GM18951 (cell line): ENCODE measurements at regions not wholly inside any gene's neighbourhood (a gene's known extent, or its start where the extent isn't known, plus 50 kb on each side); places are given as distances from the start of the nearest gene placed in this dataset.
"Not testable (repeated sequence)": the region's sequence is repeated elsewhere in the genome, so short reads cannot be mapped to it uniquely, and the experiment has no call there.

Experiments
- POLR2A ChIP-seq: IDR thresholded peaks from 4 replicates; pipeline ENCODE4 v1.6.1; 2011; ENCODE audit warnings: mild to moderate bottlenecking; ENCODE audit not compliant: insufficient read length, insufficient read depth; ENCODE audit errors: extremely low read depth
- in situ Hi-C: fragments of 300-500 bp; cut with MboI; formaldehyde crosslinking; loops from one replicate; pipeline ENCODE4 v1.12.0; 2022; ENCODE audit warnings: low sequenced_read_pairs, mixed read lengths, inconsistent platforms; ENCODE audit not compliant: unreplicated experiment

- in situ Hi-C loops: no loop called here
Observed at GRCh38 chr2:194079989-194080388, 1577.0 kb upstream of the SLC39A10 start.

GRCh38 chr2:194077366-194077765 lies 1579.7 kb upstream of the SLC39A10 start:
- no peak for TF ChIP-seq POLR2A
- in situ Hi-C loops: no loop called here

More at GRCh38 chr2:194079989-194080388, 1577.0 kb upstream of the SLC39A10 start:
- TF ChIP-seq POLR2A: no peak

GRCh38 chr2:194062401-194062800 lies 1594.6 kb upstream of the SLC39A10 start:
- TF ChIP-seq POLR2A: no peak
- in situ Hi-C loops: no loop called here

GRCh38 chr2:194060269-194060668 lies 1596.8 kb upstream of the SLC39A10 start:
- no peak for TF ChIP-seq POLR2A
- in situ Hi-C loops: no loop called here

- no peak for TF ChIP-seq POLR2A
- in situ Hi-C loops: no loop called here
Observed at GRCh38 chr2:194054313-194054712, 1602.7 kb upstream of the SLC39A10 start.

- TF ChIP-seq POLR2A: no peak
- in situ Hi-C loops: no loop called here
Observed at GRCh38 chr2:194044321-194044720, 1612.7 kb upstream of the SLC39A10 start.

- in situ Hi-C loops: not testable (repeated sequence)
Observed at GRCh38 chr2:194021130-194021529, 1635.9 kb upstream of the SLC39A10 start.

- in situ Hi-C loops: no loop called here
- no peak for TF ChIP-seq POLR2A
Observed at GRCh38 chr2:194020155-194020554, 1636.9 kb upstream of the SLC39A10 start.

GRCh38 chr2:194015751-194016150 lies 1641.3 kb upstream of the SLC39A10 start:
- TF ChIP-seq POLR2A: no peak
- in situ Hi-C loops: no loop called here

- in situ Hi-C loops: no loop called here
- TF ChIP-seq POLR2A: no peak
Observed at GRCh38 chr2:194014639-194015038, 1642.4 kb upstream of the SLC39A10 start.

GRCh38 chr2:194004590-194005206 lies 1652.3 kb upstream of the SLC39A10 start:
- no peak for TF ChIP-seq POLR2A
- in situ Hi-C loops: no loop called here

- no peak for TF ChIP-seq POLR2A
- in situ Hi-C loops: no loop called here
Observed at GRCh38 chr2:194003911-194004310, 1653.1 kb upstream of the SLC39A10 start.

GRCh38 chr2:194002699-194003368 lies 1654.2 kb upstream of the SLC39A10 start:
- in situ Hi-C loops: no loop called here
- TF ChIP-seq POLR2A: no peak

GRCh38 chr2:193990868-193991267 lies 1666.2 kb upstream of the SLC39A10 start:
- no peak for TF ChIP-seq POLR2A
- in situ Hi-C loops: no loop called here
